ENCODE measurements at regions not wholly inside any gene's neighbourhood (a gene's known extent, or its start where the extent isn't known, plus 50 kb on each side); places are given as distances from the start of the nearest gene placed in this dataset.

- no peak for DNase-seq (ENCODE audit: extremely low read depth in 1 of 11, low read depth in 9 of 11, low spot score in 4 of 11)
These were observed 71.3 kb upstream of the PRPS1 start for GRCh38 chrX:107556967-107557366.

DNA sequence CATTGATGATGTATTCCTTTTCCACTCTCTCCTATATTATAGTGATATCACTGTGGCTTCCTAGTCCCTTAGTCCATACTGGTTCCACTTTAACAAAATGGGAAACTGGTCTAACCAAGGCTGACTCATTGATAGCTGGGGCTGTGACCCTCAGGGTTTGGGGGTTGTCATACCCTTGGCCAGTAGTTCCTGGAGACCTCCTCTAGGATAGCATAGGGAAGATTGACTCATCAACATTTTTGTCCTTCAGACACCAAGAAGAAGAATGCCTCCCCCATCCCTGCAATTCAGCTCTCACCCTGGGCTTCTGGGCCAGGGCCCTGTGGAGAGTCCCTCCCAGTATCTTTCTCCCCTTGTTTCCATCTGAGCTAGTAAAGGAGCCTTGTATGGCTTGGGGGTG is 68.8 kb upstream of the PRPS1 start:
- no peak for DNase-seq (ENCODE audit: extremely low read depth in 1 of 11, low read depth in 9 of 11, low spot score in 4 of 11)

DNA sequence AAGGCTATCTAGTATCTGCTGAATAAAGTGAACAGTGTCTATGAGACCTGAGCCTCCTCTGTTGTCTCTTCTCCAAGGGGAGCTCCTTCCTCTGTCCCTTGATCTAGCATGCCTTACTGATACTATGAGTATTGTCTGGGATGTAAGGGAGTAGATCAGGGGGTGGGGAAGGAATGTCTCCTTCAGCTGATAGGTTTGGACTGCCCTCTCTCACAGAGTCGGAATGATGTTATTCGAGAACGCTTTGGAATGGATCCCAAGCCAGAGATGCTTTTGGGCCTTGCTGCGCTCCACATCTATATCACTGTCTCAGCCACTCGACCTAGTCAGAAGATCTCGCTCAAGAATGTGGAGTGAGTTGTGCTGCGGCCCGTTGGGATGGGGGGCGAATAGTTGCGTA is 68.3 kb upstream of the PRPS1 start:
- no peak for DNase-seq (ENCODE audit: extremely low read depth in 1 of 11, low read depth in 9 of 11, low spot score in 4 of 11)

DNA sequence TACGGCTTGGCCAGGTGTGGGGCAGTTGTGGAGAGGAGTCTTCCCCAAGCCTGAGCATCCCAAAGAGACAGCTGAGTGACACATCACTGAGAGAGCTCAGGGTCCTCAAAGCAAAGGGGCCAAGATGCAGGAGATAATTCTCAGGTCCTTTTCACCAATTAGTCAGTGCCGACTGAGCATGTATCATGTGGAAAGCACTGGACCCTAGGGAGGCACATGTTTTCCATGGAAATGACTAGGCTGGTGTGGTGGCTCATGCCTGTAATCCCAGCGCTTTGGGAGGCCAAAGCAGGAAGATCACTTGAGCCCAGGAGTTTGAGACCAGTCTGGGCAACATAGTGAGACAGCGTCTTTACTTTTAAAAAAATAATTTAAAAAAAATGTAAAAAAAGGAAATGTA is 67.3 kb upstream of the PRPS1 start:
- no peak for DNase-seq (ENCODE audit: extremely low read depth in 1 of 11, low read depth in 9 of 11, low spot score in 4 of 11)

DNA sequence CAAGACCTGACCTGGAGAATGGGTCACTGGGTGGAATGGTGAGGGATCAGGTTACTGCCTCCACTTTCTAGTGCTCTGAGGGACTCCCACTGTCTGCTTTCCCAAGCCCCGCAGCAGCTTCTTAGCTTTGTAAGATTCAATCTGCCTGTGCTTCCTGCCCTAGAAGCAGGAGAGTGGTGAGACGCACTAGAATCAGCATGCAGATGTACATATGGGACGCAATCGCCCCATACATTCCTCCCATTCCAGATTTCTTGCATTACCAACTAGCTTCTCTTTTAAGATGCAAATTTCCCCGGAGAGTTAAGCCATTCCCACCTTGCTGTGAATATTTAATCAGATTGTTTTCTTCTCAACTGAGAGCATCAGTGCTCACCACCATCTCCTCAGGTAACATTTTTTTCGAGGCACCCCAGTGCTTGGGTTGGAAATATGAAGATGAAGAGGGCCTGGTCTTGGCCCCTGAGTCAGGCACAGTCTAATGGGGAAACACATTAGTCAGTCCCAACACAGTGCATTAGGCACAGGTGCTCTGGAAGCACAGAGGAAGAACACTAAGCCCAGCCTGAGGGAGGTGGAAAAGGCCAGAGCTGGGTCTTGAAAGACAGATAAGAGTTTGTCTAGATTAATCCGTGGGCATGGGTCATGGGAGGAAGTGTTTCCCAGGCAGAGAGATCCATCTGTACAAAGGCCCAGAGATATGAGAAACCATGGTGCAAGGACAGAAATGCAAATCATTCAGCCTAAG is 66.7 kb upstream of the PRPS1 start:
- no peak for DNase-seq (ENCODE audit: extremely low read depth in 1 of 11, low read depth in 9 of 11, low spot score in 4 of 11)

DNA sequence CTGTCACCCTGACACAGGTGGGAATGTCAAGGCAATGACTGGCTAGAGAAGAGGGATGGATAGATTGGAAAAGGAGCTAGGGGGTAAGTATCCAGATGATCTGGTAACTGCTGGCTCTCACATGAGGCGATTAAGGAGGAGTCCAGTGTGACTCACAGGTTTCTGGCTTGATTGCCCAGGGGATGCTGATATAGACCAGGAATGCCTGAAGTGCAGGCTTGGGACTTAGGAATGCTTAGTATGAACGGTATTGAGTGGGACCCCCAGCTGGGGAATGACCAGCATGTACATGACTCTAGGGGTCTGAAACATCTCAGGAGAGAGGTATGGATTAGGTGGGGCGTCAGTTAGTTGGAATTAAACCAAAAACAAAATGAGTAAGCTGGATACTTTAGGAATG is 65.8 kb upstream of the PRPS1 start:
- no peak for DNase-seq (ENCODE audit: extremely low read depth in 1 of 11, low read depth in 9 of 11, low spot score in 4 of 11)

- DNase-seq (ENCODE audit: extremely low read depth in 1 of 11, low read depth in 9 of 11, low spot score in 4 of 11) = no peak
These were observed 64.5 kb upstream of the PRPS1 start for GRCh38 chrX:107563824-107564223.

GRCh38 chrX:107565015-107565414 is 63.3 kb upstream of the PRPS1 start:
- no peak for DNase-seq (ENCODE audit: extremely low read depth in 1 of 11, low read depth in 9 of 11, low spot score in 4 of 11)

- peak in 7 of 11 donors; percentile 4 to 36 (median 17) for DNase-seq (ENCODE audit: extremely low read depth in 1 of 11, low read depth in 9 of 11, low spot score in 4 of 11)
These were observed 62.2 kb upstream of the PRPS1 start for GRCh38 chrX:107565931-107566603.

- DNase-seq (ENCODE audit: extremely low read depth in 1 of 11, low read depth in 9 of 11, low spot score in 4 of 11) = no peak
These were observed 61.6 kb upstream of the PRPS1 start for GRCh38 chrX:107566604-107567262.

DNA sequence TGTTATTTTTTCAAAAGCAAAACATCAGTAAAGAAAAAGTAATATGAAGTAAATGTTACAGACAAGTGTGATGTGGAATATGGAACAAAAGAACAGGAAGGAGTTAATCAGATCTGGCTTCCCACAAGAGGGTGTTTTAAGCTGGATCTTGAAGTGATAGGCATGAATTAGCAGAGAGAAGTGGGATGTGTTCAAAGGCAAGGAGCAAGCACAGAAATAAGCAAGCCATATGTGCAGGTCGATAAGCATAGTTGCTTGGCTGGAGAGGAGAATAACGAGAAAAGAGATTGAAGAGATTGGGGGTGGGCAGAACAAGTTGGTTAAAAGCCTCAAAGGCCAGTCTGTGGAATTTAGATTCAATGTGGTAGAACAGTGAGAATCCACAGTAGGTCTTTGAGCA is 60.9 kb upstream of the PRPS1 start:
- no peak for DNase-seq (ENCODE audit: extremely low read depth in 1 of 11, low read depth in 9 of 11, low spot score in 4 of 11)

GRCh38 chrX:107571296-107571998 is 56.9 kb upstream of the PRPS1 start:
- no peak for DNase-seq (ENCODE audit: extremely low read depth in 1 of 11, low read depth in 9 of 11, low spot score in 4 of 11)

GRCh38 chrX:107573016-107573415 is 55.3 kb upstream of the PRPS1 start:
- no peak for DNase-seq (ENCODE audit: extremely low read depth in 1 of 11, low read depth in 9 of 11, low spot score in 4 of 11)

GRCh38 chrX:107574054-107574683 is 54.1 kb upstream of the PRPS1 start:
- no peak for DNase-seq (ENCODE audit: extremely low read depth in 1 of 11, low read depth in 9 of 11, low spot score in 4 of 11)

- no peak for DNase-seq (ENCODE audit: extremely low read depth in 1 of 11, low read depth in 9 of 11, low spot score in 4 of 11)
These were observed 53.6 kb upstream of the PRPS1 start for GRCh38 chrX:107574711-107575110.

GRCh38 chrX:107576392-107576791 is 51.9 kb upstream of the PRPS1 start:
- DNase-seq (ENCODE audit: extremely low read depth in 1 of 11, low read depth in 9 of 11, low spot score in 4 of 11) = no peak

DNA sequence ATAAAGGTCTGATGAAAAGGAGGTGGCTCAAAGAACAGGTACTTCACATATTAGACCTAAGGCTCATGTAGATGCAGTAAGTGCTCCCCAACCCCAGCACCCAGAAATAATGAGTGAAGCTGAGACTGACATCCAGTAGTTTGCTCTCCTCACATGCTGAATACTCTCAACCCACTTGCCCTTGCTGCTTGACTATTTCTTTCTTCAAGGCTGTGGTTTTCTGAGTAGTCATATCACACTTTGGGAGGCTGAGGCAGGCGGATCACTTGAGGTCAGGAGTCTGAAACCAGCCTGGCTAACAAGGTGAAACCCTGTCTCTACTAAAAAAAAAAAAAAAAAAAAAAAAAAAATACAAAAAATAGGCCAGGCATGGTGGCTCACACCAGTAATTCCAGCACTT is 51.5 kb upstream of the PRPS1 start:
- DNase-seq (ENCODE audit: extremely low read depth in 1 of 11, low read depth in 9 of 11, low spot score in 4 of 11) = no peak

- DNase-seq (ENCODE audit: extremely low read depth in 1 of 11, low read depth in 9 of 11, low spot score in 4 of 11) = no peak
These were observed 50.4 kb upstream of the PRPS1 start for GRCh38 chrX:107577933-107578332.
